Inflammatory macrophage treated with lipopolysaccharide for 4 hours (primary cell): ENCODE measurements at regions not wholly inside any gene's neighbourhood (a gene's known extent, or its start where the extent isn't known, plus 50 kb on each side); places are given as distances from the start of the nearest gene placed in this dataset.
"Not testable (repeated sequence)": the region's sequence is repeated elsewhere in the genome, so short reads cannot be mapped to it uniquely, and the experiment has no call there.

Source experiments
- DNase-seq: peaks from one replicate; pipeline ENCODE4 v3.0.0-alpha.2; 2020

GRCh38 chr4:31391976-31392375 is 671.8 kb downstream of the PCDH7 start:
- no peak for DNase-seq

- DNase-seq: no peak
These were observed 672.8 kb downstream of the PCDH7 start for GRCh38 chr4:31392923-31393322.

- DNase-seq: no peak
These were observed 688.0 kb downstream of the PCDH7 start for GRCh38 chr4:31408121-31408520.

- no peak for DNase-seq
These were observed 691.4 kb downstream of the PCDH7 start for GRCh38 chr4:31411565-31411964.

GRCh38 chr4:31415629-31416028 is 695.5 kb downstream of the PCDH7 start:
- DNase-seq: no peak

- no peak for DNase-seq
These were observed 696.3 kb downstream of the PCDH7 start for GRCh38 chr4:31416498-31416897.

GRCh38 chr4:31417040-31417439 is 696.9 kb downstream of the PCDH7 start:
- DNase-seq: no peak

- DNase-seq: no peak
These were observed 701.8 kb downstream of the PCDH7 start for GRCh38 chr4:31422006-31422405.

- DNase-seq: no peak
These were observed 707.5 kb downstream of the PCDH7 start for GRCh38 chr4:31427691-31428090.

GRCh38 chr4:31442236-31442635 is 722.1 kb downstream of the PCDH7 start:
- DNase-seq: no peak

GRCh38 chr4:31445526-31445925 is 725.4 kb downstream of the PCDH7 start:
- DNase-seq: no peak

GRCh38 chr4:31455612-31456011 is 735.4 kb downstream of the PCDH7 start:
- no peak for DNase-seq

GRCh38 chr4:31458813-31459212 is 738.6 kb downstream of the PCDH7 start:
- DNase-seq: no peak

- DNase-seq: no peak
These were observed 741.3 kb downstream of the PCDH7 start for GRCh38 chr4:31461421-31461820.

GRCh38 chr4:31467781-31468180 is 747.6 kb downstream of the PCDH7 start:
- no peak for DNase-seq

- no peak for DNase-seq
These were observed 754.1 kb downstream of the PCDH7 start for GRCh38 chr4:31474221-31474620.

- DNase-seq: no peak
These were observed 762.5 kb downstream of the PCDH7 start for GRCh38 chr4:31482691-31483090.

GRCh38 chr4:31499216-31499615 is 779.0 kb downstream of the PCDH7 start:
- not testable (repeated sequence) for DNase-seq

- no peak for DNase-seq
These were observed 796.4 kb downstream of the PCDH7 start for GRCh38 chr4:31516520-31516919.

GRCh38 chr4:31518796-31519250 is 798.7 kb downstream of the PCDH7 start:
- no peak for DNase-seq

GRCh38 chr4:31530555-31530954 is 810.4 kb downstream of the PCDH7 start:
- DNase-seq: no peak

- no peak for DNase-seq
These were observed 818.7 kb downstream of the PCDH7 start for GRCh38 chr4:31538877-31539276.

- no peak for DNase-seq
These were observed 819.3 kb downstream of the PCDH7 start for GRCh38 chr4:31539284-31540069.

GRCh38 chr4:31545330-31545729 is 825.2 kb downstream of the PCDH7 start:
- DNase-seq: no peak

GRCh38 chr4:31545755-31546154 is 825.6 kb downstream of the PCDH7 start:
- DNase-seq: no peak
